Small intestine (tissue), 7 donors: ENCODE measurements at regions not wholly inside any gene's neighbourhood (a gene's known extent, or its start where the extent isn't known, plus 50 kb on each side); places are given as distances from the start of the nearest gene placed in this dataset.

Source experiments
- DNase-seq, 2 donors: peaks; one replicate each; pipeline versions ENCODE4 v3.0.0 to v3.0.0-alpha.2; 2013
- FAIRE-seq: peaks from 2 replicates; lab custom pipeline; 2012; peaks lifted over from hg19 to GRCh38; lab: Jason Lieb, UNC
- H3K27ac ChIP-seq, 3 donors: one replicate each; pipeline ENCODE4 v1.5.1; 2013; ENCODE audit warnings: low read length in 2 of 3, mild to moderate bottlenecking in 2 of 3, control low read depth in 1 of 3, inconsistent platforms in 1 of 3, low read depth in 1 of 3, moderate library complexity in 1 of 3
- H3K27me3 ChIP-seq, 3 donors: one replicate each; pipeline ENCODE4 v1.6.1; 2013; ENCODE audit warnings: low read length in 3 of 3, inconsistent platforms in 1 of 3; ENCODE audit not compliant: control insufficient read depth in 3 of 3, insufficient read depth in 3 of 3
- H3K36me3 ChIP-seq, 3 donors: one replicate each; pipeline ENCODE4 v1.6.1; 2013; ENCODE audit warnings: low read length in 3 of 3, inconsistent platforms in 1 of 3, low read depth in 1 of 3, mild to moderate bottlenecking in 1 of 3, moderate library complexity in 1 of 3; ENCODE audit not compliant: control insufficient read depth in 3 of 3, insufficient read depth in 2 of 3
- H3K4me1 ChIP-seq, 3 donors: one replicate each; pipeline ENCODE4 v1.6.1; 2013; ENCODE audit warnings: low read length in 2 of 3, inconsistent platforms in 1 of 3, low read depth in 1 of 3, mild to moderate bottlenecking in 1 of 3, moderate library complexity in 1 of 3; ENCODE audit not compliant: control insufficient read depth in 3 of 3, insufficient read depth in 2 of 3
- H3K4me3 ChIP-seq, 3 donors: one replicate each; pipeline ENCODE4 v1.5.1; 2013; ENCODE audit warnings: low read length in 3 of 3, control low read depth in 1 of 3, inconsistent platforms in 1 of 3, low read depth in 1 of 3, mild to moderate bottlenecking in 1 of 3, moderate library complexity in 1 of 3
- H3K9me3 ChIP-seq, 2 donors: one replicate each; pipeline ENCODE4 v1.6.1; 2013; ENCODE audit warnings: low read depth in 1 of 2, low read length in 1 of 2; ENCODE audit not compliant: control insufficient read depth in 2 of 2, insufficient read depth in 1 of 2
- WGBS, 3 donors: extraction: QIAGEN DNeasy Blood & Tissue Kit; methylation state at CpG; one replicate each; pipeline ENCODE4 v1.1.7; 2013; 5-methylcytosine and 5-hydroxymethylcytosine counted together
- donor health status: healthy with polysubstance abuse.
- donor health status: control.
- donor health status: control.
- donor health status: Bipolar disorder and iron deficiency.
- donor health status: healthy.

DNA sequence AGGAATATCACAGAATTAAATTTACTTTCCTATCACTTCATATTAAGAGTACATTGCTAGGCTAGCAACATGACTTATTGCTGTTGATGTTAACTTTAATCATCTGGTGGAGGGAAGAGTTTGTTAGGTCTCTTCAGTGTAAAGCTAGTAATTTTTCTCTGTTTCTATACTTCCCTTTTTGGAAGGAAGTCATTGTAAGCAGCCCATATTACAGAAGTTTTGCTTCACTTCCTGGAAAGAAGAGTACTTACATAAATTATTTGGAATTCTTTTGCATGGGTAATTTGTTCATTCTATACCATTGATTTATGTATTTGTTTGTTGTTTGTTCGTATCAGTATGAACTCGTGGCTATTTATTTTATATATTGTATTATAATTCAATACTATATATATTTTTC, 405.2 kb downstream of the RFPL4B start:
- WGBS, 3 donors = 59 to 84% (median 74%) methylated on average over 2 of the region's 2 CpGs
- H3K36me3 ChIP-seq = no peaks in the 10 kb centered on the region

DNA sequence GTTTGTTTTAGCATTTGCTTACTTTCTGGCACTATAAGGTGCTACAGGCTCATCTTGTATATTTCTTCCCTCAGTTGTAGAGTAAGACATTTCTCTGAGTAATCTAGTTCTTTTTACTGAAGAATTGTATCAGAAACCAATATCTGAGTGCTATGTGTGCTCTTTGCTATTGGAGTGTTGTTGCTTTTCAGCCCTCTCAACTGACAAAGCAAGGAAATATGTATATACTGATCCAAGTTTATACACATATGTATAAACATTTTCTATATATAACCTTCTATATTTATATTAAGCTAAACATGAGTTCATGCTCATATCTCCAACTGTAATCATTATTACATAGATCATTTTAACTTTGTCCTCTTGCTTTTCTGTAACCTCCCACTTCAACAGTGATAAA, 405.7 kb downstream of the RFPL4B start:
- Histone ChIP-seq H3K4me3 (no peak overlapping the region), H3K4me1 (no peaks in the 10 kb centered on the region), H3K27ac (no peak overlapping the region), H3K36me3 (no peaks in the 10 kb centered on the region), H3K27me3 (no peaks in the 10 kb centered on the region), H3K9me3 (no peaks in the 10 kb centered on the region)
- FAIRE-seq (no peak), DNase-seq (no peak)

More for the DNA sequence above, 405.2 kb downstream of the RFPL4B start:
- H3K4me3 ChIP-seq = no peak overlapping the region
- H3K4me1 ChIP-seq = no peaks in the 10 kb centered on the region
- H3K27me3 ChIP-seq = no peaks in the 10 kb centered on the region
- FAIRE-seq (no peak), DNase-seq (no peak)
- H3K9me3 ChIP-seq = no peaks in the 10 kb centered on the region
- H3K27ac ChIP-seq = no peak overlapping the region

- Histone ChIP-seq H3K9me3 (no peaks in the 10 kb centered on the region), H3K36me3 (no peaks in the 10 kb centered on the region), H3K4me3 (no peak overlapping the region), H3K4me1 (no peaks in the 10 kb centered on the region), H3K27me3 (no peaks in the 10 kb centered on the region), H3K27ac (no peak overlapping the region)
- no peak for DNase-seq
- no peak for FAIRE-seq
These were observed 413.7 kb downstream of the RFPL4B start for GRCh38 chr6:112760831-112761230.

DNA sequence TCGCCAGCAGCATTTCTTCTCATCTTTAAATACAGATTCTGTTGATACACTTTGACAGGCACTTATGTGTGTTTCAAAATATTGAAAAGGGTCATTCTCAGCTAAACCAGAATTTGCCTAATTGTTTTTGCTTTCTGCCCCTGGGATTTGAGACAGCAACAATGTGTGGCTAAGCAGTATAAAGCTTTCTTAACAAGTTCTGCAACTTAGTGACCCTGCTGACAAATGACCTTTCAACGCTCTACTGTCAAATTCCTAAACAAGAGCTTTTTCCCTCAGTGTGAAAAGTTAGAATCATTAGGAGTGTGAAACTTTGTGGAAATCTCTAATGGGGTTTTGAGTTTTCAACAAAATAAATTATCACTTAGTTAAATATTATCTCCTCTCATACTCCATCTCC, 414.6 kb downstream of the RFPL4B start:
- Histone ChIP-seq H3K9me3 (no peaks in the 10 kb centered on the region), H3K27ac (no peak overlapping the region), H3K27me3 (no peaks in the 10 kb centered on the region), H3K4me1 (no peaks in the 10 kb centered on the region), H3K36me3 (no peaks in the 10 kb centered on the region), H3K4me3 (no peak overlapping the region)
- WGBS, 3 donors = 71 to 78% (median 73%) methylated on average over 2 of the region's 2 CpGs
- FAIRE-seq (no peak), DNase-seq (no peak)

DNA sequence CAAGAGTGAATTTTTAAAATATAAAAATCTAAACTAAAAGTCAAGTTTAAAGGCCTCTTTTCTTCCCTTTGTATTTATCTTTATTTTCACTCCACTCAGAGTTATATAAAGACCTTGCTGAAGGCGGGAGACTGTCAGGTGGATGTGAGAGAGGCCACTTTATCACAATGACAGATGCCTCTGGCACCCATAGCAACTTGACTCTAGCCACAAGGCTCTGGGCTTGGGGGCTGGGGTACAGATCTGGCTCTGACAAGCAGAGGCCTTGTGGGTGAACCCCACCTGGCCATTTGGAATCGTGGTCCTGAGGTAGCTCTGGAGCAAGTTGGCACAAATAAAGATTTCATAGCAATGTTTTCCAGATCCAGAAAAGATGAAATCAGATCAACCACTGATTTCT, 417.2 kb downstream of the RFPL4B start:
- Histone ChIP-seq H3K27ac (no peak overlapping the region), H3K4me3 (no peak overlapping the region), H3K27me3 (no peaks in the 10 kb centered on the region), H3K36me3 (no peaks in the 10 kb centered on the region), H3K9me3 (peaks cover 0 to 4% of the 10 kb centered on the region in 2 donors), H3K4me1 (no peaks in the 10 kb centered on the region)
- FAIRE-seq (no peak), DNase-seq (no peak)
- 16 to 64% (median 36%) methylated on average over 2 of the region's 2 CpGs for WGBS, 3 donors

- H3K4me3 ChIP-seq = no peak overlapping the region
- no peak overlapping the region for H3K27ac ChIP-seq
- peaks cover 0 to 4% of the 10 kb centered on the region in 2 donors for H3K9me3 ChIP-seq
- FAIRE-seq (no peak), DNase-seq (no peak)
- WGBS, 3 donors = 33 to 71% (median 60%) methylated on average over 2 of the region's 2 CpGs
- no peaks in the 10 kb centered on the region for H3K4me1 ChIP-seq
- no peaks in the 10 kb centered on the region for H3K27me3 ChIP-seq
- no peaks in the 10 kb centered on the region for H3K36me3 ChIP-seq
These were observed 423.2 kb downstream of the RFPL4B start for GRCh38 chr6:112770308-112770707.

- Histone ChIP-seq H3K27me3 (no peaks in the 10 kb centered on the region), H3K4me1 (no peaks in the 10 kb centered on the region), H3K4me3 (no peak overlapping the region), H3K36me3 (no peaks in the 10 kb centered on the region), H3K9me3 (no peaks in the 10 kb centered on the region), H3K27ac (no peak overlapping the region)
- 0% methylated on average over 1 of the region's 1 CpG for WGBS, 3 donors
- no peak for DNase-seq
- FAIRE-seq = no peak
These were observed 426.1 kb downstream of the RFPL4B start for GRCh38 chr6:112773187-112773586.

DNA sequence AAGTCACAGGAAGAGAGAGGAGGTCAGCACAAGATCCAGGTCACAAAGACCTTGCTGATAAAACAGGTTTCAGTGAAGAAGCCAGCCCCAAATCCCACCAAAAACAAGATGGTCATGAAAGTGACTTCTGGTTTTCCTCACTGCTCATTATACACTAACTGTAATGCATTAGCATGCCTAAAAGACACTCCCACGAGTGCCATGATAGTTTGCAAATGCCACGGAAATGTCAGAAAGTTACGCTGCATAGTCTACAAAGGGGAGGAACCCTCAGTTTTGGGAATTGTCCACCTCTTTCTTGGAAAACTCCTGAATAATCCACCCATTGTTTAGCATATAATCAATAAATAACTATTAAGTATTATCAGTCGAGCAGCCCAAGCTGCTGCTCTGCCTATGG, 427.2 kb downstream of the RFPL4B start:
- H3K27ac ChIP-seq = no peak overlapping the region
- no peak for FAIRE-seq
- no peaks in the 10 kb centered on the region for H3K4me1 ChIP-seq
- H3K36me3 ChIP-seq = no peaks in the 10 kb centered on the region
- no peaks in the 10 kb centered on the region for H3K9me3 ChIP-seq
- no peaks in the 10 kb centered on the region for H3K27me3 ChIP-seq
- no peak for DNase-seq
- 74 to 85% (median 77%) methylated on average over 4 of the region's 4 CpGs for WGBS, 3 donors
- H3K4me3 ChIP-seq = no peak overlapping the region

- no peaks in the 10 kb centered on the region for H3K27me3 ChIP-seq
- H3K4me3 ChIP-seq = no peak overlapping the region
- FAIRE-seq (no peak), DNase-seq (peak; percentile 68 to 78)
- H3K9me3 ChIP-seq = no peaks in the 10 kb centered on the region
- 15 to 24% (median 24%) methylated on average over 9 of the region's 9 CpGs for WGBS, 3 donors
- H3K27ac ChIP-seq = no peak overlapping the region
- no peaks in the 10 kb centered on the region for H3K36me3 ChIP-seq
- no peaks in the 10 kb centered on the region for H3K4me1 ChIP-seq
These were observed 433.5 kb downstream of the RFPL4B start for GRCh38 chr6:112780498-112781096.
